ENCODE measurements at regions not wholly inside any gene's neighbourhood (a gene's known extent, or its start where the extent isn't known, plus 50 kb on each side); places are given as distances from the start of the nearest gene placed in this dataset.

DNA sequence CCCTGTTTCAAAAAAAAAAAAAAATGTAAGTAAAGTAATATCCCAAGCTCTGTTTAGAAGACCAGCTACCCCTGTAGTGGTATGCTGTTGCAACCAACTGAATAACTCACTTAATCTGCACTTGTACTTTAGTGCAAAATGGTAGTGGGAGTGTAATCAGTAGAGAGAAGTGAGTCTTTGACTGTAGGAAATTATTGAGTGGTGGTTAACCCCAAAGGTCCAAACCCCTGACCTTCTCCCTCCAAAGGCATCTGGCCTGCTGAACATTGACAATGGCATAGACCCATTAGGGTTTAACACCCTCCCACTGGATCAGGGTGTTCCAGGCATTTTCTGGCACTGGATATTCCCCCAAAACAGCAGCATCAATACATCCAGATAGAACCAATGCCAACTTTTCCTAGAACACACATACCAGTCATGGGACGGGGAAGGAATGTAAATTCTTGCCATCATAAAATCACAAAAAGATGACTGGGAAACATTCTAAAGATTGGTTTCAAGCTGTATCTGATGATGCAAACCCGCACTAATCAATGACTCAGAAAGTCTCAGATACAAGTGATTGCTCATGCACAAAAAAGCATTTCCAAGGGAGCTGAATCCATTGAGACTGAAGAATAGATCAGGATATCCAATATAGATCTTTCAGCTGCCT lies 110.3 kb downstream of the MRPL39 start:
- no peak overlapping the region for H3K4me3 ChIP-seq (ENCODE audit: low read depth, low read length)
- TF ChIP-seq, protein P1, sequence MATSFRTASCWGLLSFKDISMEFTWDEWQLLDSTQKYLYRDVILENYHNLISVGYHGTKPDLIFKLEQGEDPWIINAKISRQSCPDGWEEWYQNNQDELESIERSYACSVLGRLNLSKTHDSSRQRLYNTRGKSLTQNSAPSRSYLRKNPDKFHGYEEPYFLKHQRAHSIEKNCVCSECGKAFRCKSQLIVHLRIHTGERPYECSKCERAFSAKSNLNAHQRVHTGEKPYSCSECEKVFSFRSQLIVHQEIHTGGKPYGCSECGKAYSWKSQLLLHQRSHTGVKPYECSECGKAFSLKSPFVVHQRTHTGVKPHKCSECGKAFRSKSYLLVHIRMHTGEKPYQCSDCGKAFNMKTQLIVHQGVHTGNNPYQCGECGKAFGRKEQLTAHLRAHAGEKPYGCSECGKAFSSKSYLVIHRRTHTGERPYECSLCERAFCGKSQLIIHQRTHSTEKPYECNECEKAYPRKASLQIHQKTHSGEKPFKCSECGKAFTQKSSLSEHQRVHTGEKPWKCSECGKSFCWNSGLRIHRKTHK (tag by site-specific recombination; IDR thresholded peaks at IDR 0.05), result no peak
- TF ChIP-seq ZNF10 (tag by site-specific recombination; IDR thresholded peaks at IDR 0.05), result no peak
- TF ChIP-seq ZNF114 (tag by site-specific recombination; IDR thresholded peaks at IDR 0.05), result no peak
- TF ChIP-seq, protein P2, sequence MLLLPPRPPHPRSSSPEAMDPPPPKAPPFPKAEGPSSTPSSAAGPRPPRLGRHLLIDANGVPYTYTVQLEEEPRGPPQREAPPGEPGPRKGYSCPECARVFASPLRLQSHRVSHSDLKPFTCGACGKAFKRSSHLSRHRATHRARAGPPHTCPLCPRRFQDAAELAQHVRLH (tag by site-specific recombination; IDR thresholded peaks at IDR 0.05), result no peak
- TF ChIP-seq ZNF37A (tag by site-specific recombination; IDR thresholded peaks at IDR 0.05), result no peak
- no peak for TF ChIP-seq GLIS2 (tag by site-specific recombination; IDR thresholded peaks at IDR 0.05)
- no peak for TF ChIP-seq ZNF239 (tag by site-specific recombination; IDR thresholded peaks at IDR 0.05)
- no peak for TF ChIP-seq ZBTB48 (tag by site-specific recombination; IDR thresholded peaks at IDR 0.05)
- TF ChIP-seq, protein P3, sequence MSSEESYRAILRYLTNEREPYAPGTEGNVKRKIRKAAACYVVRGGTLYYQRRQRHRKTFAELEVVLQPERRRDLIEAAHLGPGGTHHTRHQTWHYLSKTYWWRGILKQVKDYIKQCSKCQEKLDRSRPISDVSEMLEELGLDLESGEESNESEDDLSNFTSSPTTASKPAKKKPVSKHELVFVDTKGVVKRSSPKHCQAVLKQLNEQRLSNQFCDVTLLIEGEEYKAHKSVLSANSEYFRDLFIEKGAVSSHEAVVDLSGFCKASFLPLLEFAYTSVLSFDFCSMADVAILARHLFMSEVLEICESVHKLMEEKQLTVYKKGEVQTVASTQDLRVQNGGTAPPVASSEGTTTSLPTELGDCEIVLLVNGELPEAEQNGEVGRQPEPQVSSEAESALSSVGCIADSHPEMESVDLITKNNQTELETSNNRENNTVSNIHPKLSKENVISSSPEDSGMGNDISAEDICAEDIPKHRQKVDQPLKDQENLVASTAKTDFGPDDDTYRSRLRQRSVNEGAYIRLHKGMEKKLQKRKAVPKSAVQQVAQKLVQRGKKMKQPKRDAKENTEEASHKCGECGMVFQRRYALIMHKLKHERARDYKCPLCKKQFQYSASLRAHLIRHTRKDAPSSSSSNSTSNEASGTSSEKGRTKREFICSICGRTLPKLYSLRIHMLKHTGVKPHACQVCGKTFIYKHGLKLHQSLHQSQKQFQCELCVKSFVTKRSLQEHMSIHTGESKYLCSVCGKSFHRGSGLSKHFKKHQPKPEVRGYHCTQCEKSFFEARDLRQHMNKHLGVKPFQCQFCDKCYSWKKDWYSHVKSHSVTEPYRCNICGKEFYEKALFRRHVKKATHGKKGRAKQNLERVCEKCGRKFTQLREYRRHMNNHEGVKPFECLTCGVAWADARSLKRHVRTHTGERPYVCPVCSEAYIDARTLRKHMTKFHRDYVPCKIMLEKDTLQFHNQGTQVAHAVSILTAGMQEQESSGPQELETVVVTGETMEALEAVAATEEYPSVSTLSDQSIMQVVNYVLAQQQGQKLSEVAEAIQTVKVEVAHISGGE (tag by site-specific recombination; conservative IDR thresholded peaks at IDR 0.05; ENCODE audit: low read depth), result no peak
- TF ChIP-seq YY1 (tag by site-specific recombination; IDR thresholded peaks at IDR 0.05), result no peak
- no peak for TF ChIP-seq SCRT1 (tag by site-specific recombination; IDR thresholded peaks at IDR 0.05; ENCODE audit: borderline replicate concordance)
- TF ChIP-seq ZNF2 (tag by site-specific recombination; IDR thresholded peaks at IDR 0.05), result no peak
- TF ChIP-seq ZNF521 (tag by site-specific recombination; IDR thresholded peaks at IDR 0.05), result no peak
- TF ChIP-seq, protein P4, sequence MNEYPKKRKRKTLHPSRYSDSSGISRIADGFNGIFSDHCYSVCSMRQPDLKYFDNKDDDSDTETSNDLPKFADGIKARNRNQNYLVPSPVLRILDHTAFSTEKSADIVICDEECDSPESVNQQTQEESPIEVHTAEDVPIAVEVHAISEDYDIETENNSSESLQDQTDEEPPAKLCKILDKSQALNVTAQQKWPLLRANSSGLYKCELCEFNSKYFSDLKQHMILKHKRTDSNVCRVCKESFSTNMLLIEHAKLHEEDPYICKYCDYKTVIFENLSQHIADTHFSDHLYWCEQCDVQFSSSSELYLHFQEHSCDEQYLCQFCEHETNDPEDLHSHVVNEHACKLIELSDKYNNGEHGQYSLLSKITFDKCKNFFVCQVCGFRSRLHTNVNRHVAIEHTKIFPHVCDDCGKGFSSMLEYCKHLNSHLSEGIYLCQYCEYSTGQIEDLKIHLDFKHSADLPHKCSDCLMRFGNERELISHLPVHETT (tag by site-specific recombination; IDR thresholded peaks at IDR 0.05), result no peak
- TF ChIP-seq, protein P5, sequence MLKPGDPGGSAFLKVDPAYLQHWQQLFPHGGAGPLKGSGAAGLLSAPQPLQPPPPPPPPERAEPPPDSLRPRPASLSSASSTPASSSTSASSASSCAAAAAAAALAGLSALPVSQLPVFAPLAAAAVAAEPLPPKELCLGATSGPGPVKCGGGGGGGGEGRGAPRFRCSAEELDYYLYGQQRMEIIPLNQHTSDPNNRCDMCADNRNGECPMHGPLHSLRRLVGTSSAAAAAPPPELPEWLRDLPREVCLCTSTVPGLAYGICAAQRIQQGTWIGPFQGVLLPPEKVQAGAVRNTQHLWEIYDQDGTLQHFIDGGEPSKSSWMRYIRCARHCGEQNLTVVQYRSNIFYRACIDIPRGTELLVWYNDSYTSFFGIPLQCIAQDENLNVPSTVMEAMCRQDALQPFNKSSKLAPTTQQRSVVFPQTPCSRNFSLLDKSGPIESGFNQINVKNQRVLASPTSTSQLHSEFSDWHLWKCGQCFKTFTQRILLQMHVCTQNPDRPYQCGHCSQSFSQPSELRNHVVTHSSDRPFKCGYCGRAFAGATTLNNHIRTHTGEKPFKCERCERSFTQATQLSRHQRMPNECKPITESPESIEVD (tag by site-specific recombination; IDR thresholded peaks at IDR 0.05), result no peak
- TF ChIP-seq ZNF221 (tag by site-specific recombination; IDR thresholded peaks at IDR 0.05; ENCODE audit: borderline replicate concordance), result no peak
- TF ChIP-seq ZBTB17 (tag by site-specific recombination; IDR thresholded peaks at IDR 0.05), result no peak
- TF ChIP-seq ZNF274 (IDR thresholded peaks at IDR 0.05; ENCODE audit: low read length), result no peak
- no peak for TF ChIP-seq ZNF274 (tag by site-specific recombination; IDR thresholded peaks at IDR 0.05; ENCODE audit: borderline replicate concordance)
- CTCF ChIA-PET, result interaction anchor here (0.7 kb wide), 1 partner anchor 8 kb away, joined by 3 read pairs; no protein-coding TSS in a partner anchor
- no peaks in the 10 kb centered on the region for H3K9me3 ChIP-seq (ENCODE audit: control insufficient read depth, insufficient read depth, low read depth, low read length)
- H3K27ac ChIP-seq (ENCODE audit: extremely low read depth, low read depth, low read length), result no peak overlapping the region
- H3K4me1 ChIP-seq (ENCODE audit: control insufficient read depth, insufficient read depth, low read length), result no peaks in the 10 kb centered on the region
- H3K36me3 ChIP-seq (ENCODE audit: control insufficient read depth in 2 of 2, insufficient read depth in 1 of 2, low read length in 2 of 2), result no peaks in the 10 kb centered on the region
- POLR2A ChIA-PET, result no interaction called here

Data from HEK293 (cell line).